ENCODE measurements at regions not wholly inside any gene's neighbourhood (a gene's known extent, or its start where the extent isn't known, plus 50 kb on each side); places are given as distances from the start of the nearest gene placed in this dataset.

DNA sequence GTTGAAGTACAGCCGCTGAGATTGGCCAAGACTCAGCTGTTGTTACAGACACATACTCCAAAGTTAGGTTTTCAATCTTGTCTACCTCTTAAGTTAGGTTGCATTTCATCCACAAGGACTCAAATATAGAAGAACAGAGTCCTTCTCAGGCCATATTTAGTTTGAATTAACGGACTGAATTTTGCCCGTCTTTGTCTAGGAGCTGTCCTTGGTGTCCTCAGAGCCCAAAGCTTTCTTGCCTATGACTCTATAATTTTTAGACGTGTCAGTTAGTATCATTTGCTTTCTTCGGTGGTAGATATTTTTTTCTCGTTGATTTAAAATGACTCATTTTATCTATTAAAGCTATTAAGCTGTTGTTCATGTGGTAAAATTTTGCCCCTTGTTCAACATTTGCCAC is 403.2 kb downstream of the HS3ST3B1 start:
- POLR2A ChIA-PET: no interaction called here
- no TSS peak for BruUV-seq (replicated peaks)
- H3K9ac ChIP-seq (ENCODE audit: low read length): no peak overlapping the region

DNA sequence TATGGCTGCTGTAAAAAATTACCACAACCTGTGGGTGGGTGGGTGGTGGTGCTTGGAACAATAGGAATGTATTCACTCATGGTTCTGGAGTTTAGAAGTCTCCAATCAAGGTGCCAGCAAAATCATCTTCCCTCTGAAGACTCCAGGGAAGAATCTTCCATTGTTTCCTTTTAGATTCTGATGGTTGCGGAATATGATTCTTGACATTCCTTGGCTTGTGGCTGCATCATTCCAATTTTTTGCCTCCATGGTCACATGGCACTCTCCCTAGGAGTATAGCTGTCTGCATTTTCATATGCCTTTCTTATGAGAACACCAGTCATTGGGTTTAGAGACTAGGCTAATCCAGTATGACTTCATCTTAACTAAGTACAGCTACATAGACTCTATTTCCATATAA is 401.0 kb downstream of the HS3ST3B1 start:
- POLR2A ChIA-PET: no interaction called here
- H3K4me1 ChIP-seq (ENCODE audit: control insufficient read depth in 1 of 2, insufficient read depth in 2 of 2, low read length in 2 of 2): no peaks in the 10 kb centered on the region
- H3K4me2 ChIP-seq (ENCODE audit: low read length): no peak overlapping the region
- H3K9me3 ChIP-seq (ENCODE audit: control insufficient read depth in 1 of 2, insufficient read depth in 1 of 2, low read depth in 1 of 2, low read length in 2 of 2): peaks cover 0 to 12% of the 10 kb centered on the region in 2 experiments; a peak in 1 of 4 replicates
- intact Hi-C loops (cut with micrococcal nuclease): no loop called here
- no peaks in the 10 kb centered on the region for H3K27me3 ChIP-seq (ENCODE audit: insufficient read depth, low read length)
- no peaks in the 10 kb centered on the region for H4K20me1 ChIP-seq (ENCODE audit: insufficient read depth)
- H3K79me2 ChIP-seq (ENCODE audit: insufficient read depth, low read length): no peaks in the 10 kb centered on the region
- BruUV-seq (replicated peaks): no TSS peak
- no peak overlapping the region for H3K27ac ChIP-seq (ENCODE audit: low read depth, low read length)
- no peak overlapping the region for H3K9ac ChIP-seq (ENCODE audit: low read length)
- no peak overlapping the region for H2AFZ ChIP-seq (ENCODE audit: low read depth, low read length, poor library complexity, severe bottlenecking)
- CTCF ChIA-PET: no interaction called here
- no peak overlapping the region for H3K4me3 ChIP-seq (replicated peaks in 1 of 2; ENCODE audit: low read depth in 1 of 2, low read length in 2 of 2)
- H3K36me3 ChIP-seq (ENCODE audit: control insufficient read depth in 1 of 2, insufficient read depth in 2 of 2, low read length in 2 of 2): no peaks in the 10 kb centered on the region
- ATAC-seq: no peak
- no peaks in the 10 kb centered on the region for H3K9me2 ChIP-seq (ENCODE audit: insufficient read depth)
- RAD21 ChIA-PET (ENCODE audit: low non-redundant PET in 1 of 2, low total read pairs in 2 of 2, uncharacterized antibody in 2 of 2, unreplicated experiment in 2 of 2): no interaction called here
- no peak for DNase-seq (ENCODE audit: low read depth, low spot score)
- TF ChIP-seq YY1 (IDR thresholded peaks at IDR 0.05; ENCODE audit: extremely low read depth, insufficient replicate concordance, low read depth, low read length) (no peak), TCF7L2 (IDR thresholded peaks at IDR 0.05; ENCODE audit: borderline replicate concordance, extremely low read depth, insufficient read depth, insufficient read length) (no peak), SRF (IDR thresholded peaks at IDR 0.05; ENCODE audit: low read depth) (no peak), FOSL1 (IDR thresholded peaks at IDR 0.05; ENCODE audit: low read depth) (no peak), POLR2A (IDR thresholded peaks at IDR 0.05; ENCODE audit: borderline replicate concordance, extremely low read depth, insufficient read depth, insufficient read length) (no peak), EZH2 (IDR thresholded peaks at IDR 0.05) (no peak), RAD21 (IDR thresholded peaks at IDR 0.05; ENCODE audit: low read depth) (no peak), CBX3 (IDR thresholded peaks at IDR 0.05; ENCODE audit: low read depth) (no peak), EZH2phosphoT487 (IDR thresholded peaks at IDR 0.05; ENCODE audit: borderline replicate concordance) (no peak), JUND (IDR thresholded peaks at IDR 0.05) (no peak), CEBPB (IDR thresholded peaks at IDR 0.05; ENCODE audit: low read depth) (no peak), EGR1 (IDR thresholded peaks at IDR 0.05; ENCODE audit: low read depth) (no peak), SIN3A (IDR thresholded peaks at IDR 0.05; ENCODE audit: low read depth) (no peak)
- TF ChIP-seq, protein P1, sequence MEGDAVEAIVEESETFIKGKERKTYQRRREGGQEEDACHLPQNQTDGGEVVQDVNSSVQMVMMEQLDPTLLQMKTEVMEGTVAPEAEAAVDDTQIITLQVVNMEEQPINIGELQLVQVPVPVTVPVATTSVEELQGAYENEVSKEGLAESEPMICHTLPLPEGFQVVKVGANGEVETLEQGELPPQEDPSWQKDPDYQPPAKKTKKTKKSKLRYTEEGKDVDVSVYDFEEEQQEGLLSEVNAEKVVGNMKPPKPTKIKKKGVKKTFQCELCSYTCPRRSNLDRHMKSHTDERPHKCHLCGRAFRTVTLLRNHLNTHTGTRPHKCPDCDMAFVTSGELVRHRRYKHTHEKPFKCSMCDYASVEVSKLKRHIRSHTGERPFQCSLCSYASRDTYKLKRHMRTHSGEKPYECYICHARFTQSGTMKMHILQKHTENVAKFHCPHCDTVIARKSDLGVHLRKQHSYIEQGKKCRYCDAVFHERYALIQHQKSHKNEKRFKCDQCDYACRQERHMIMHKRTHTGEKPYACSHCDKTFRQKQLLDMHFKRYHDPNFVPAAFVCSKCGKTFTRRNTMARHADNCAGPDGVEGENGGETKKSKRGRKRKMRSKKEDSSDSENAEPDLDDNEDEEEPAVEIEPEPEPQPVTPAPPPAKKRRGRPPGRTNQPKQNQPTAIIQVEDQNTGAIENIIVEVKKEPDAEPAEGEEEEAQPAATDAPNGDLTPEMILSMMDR (IDR thresholded peaks at IDR 0.05 in 2 of 3, conservative IDR thresholded peaks at IDR 0.05 in 1 of 3; ENCODE audit: borderline replicate concordance in 1 of 3, insufficient read depth in 1 of 3, low read depth in 2 of 3, low read length in 2 of 3): no peak
- TF ChIP-seq, protein P2, sequence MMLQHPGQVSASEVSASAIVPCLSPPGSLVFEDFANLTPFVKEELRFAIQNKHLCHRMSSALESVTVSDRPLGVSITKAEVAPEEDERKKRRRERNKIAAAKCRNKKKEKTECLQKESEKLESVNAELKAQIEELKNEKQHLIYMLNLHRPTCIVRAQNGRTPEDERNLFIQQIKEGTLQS (IDR thresholded peaks at IDR 0.05): no peak

More for the DNA sequence above, 403.2 kb downstream of the HS3ST3B1 start:
- ChIA-PET RAD21 (ENCODE audit: low non-redundant PET in 1 of 2, low total read pairs in 2 of 2, uncharacterized antibody in 2 of 2, unreplicated experiment in 2 of 2) (no interaction called here), CTCF (no interaction called here)
- intact Hi-C loops (cut with micrococcal nuclease): no loop called here
- no peak for TF ChIP-seq JUND (IDR thresholded peaks at IDR 0.05)
- TF ChIP-seq, protein P3, sequence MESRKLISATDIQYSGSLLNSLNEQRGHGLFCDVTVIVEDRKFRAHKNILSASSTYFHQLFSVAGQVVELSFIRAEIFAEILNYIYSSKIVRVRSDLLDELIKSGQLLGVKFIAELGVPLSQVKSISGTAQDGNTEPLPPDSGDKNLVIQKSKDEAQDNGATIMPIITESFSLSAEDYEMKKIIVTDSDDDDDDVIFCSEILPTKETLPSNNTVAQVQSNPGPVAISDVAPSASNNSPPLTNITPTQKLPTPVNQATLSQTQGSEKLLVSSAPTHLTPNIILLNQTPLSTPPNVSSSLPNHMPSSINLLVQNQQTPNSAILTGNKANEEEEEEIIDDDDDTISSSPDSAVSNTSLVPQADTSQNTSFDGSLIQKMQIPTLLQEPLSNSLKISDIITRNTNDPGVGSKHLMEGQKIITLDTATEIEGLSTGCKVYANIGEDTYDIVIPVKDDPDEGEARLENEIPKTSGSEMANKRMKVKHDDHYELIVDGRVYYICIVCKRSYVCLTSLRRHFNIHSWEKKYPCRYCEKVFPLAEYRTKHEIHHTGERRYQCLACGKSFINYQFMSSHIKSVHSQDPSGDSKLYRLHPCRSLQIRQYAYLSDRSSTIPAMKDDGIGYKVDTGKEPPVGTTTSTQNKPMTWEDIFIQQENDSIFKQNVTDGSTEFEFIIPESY (IDR thresholded peaks at IDR 0.05; ENCODE audit: extremely low read depth, insufficient replicate concordance, low read length): no peak
- TF ChIP-seq, protein P2 (IDR thresholded peaks at IDR 0.05): no peak
- TF ChIP-seq TCF7L2 (IDR thresholded peaks at IDR 0.05; ENCODE audit: borderline replicate concordance, extremely low read depth, insufficient read depth, insufficient read length): no peak
- no peak for TF ChIP-seq EGR1 (IDR thresholded peaks at IDR 0.05; ENCODE audit: low read depth)
- TF ChIP-seq CBX3 (IDR thresholded peaks at IDR 0.05; ENCODE audit: low read depth): no peak
- no peaks in the 10 kb centered on the region for H3K27me3 ChIP-seq (ENCODE audit: insufficient read depth, low read length)
- DNase-seq (ENCODE audit: low read depth, low spot score): no peak
- H3K9me2 ChIP-seq (ENCODE audit: insufficient read depth): no peaks in the 10 kb centered on the region
- no peak overlapping the region for H3K4me2 ChIP-seq (ENCODE audit: low read length)
- no peaks in the 10 kb centered on the region for H3K4me1 ChIP-seq (ENCODE audit: control insufficient read depth in 1 of 2, insufficient read depth in 2 of 2, low read length in 2 of 2)
- H4K20me1 ChIP-seq (ENCODE audit: insufficient read depth): no peaks in the 10 kb centered on the region
- H2AFZ ChIP-seq (ENCODE audit: low read depth, low read length, poor library complexity, severe bottlenecking): no peak overlapping the region
- no peak for ATAC-seq
- H3K79me2 ChIP-seq (ENCODE audit: insufficient read depth, low read length): no peaks in the 10 kb centered on the region
- no peaks in the 10 kb centered on the region for H3K36me3 ChIP-seq (ENCODE audit: control insufficient read depth in 1 of 2, insufficient read depth in 2 of 2, low read length in 2 of 2)
- H3K9me3 ChIP-seq (ENCODE audit: control insufficient read depth in 1 of 2, insufficient read depth in 1 of 2, low read depth in 1 of 2, low read length in 2 of 2): peaks cover 0 to 9% of the 10 kb centered on the region in 2 experiments; a peak in 1 of 4 replicates
- no peak overlapping the region for H3K27ac ChIP-seq (ENCODE audit: low read depth, low read length)
- no peak overlapping the region for H3K4me3 ChIP-seq (replicated peaks in 1 of 2; ENCODE audit: low read depth in 1 of 2, low read length in 2 of 2)
